ENCODE measurements at regions not wholly inside any gene's neighbourhood (a gene's known extent, or its start where the extent isn't known, plus 50 kb on each side); places are given as distances from the start of the nearest gene placed in this dataset.

GRCh38 chr18:37861981-37862380, 296.4 kb upstream of the CELF4 start:
- TF ChIP-seq EP300 (IDR thresholded peaks at IDR 0.05) (no peak), CTCF (IDR thresholded peaks at IDR 0.05) (no peak)

Measured in ovary (tissue), 3 donors.